Cardiac septum (tissue), 1 donor: ENCODE measurements at regions not wholly inside any gene's neighbourhood (a gene's known extent, or its start where the extent isn't known, plus 50 kb on each side); places are given as distances from the start of the nearest gene placed in this dataset.

Experiments
- DNase-seq: peaks from one replicate; pipeline ENCODE4 v3.0.0-alpha.2; 2020; ENCODE audit warnings: low spot score
- intact Hi-C: fragments of 100-400 bp; cut with DNase I; formaldehyde crosslinking; loops from one replicate; pipeline ENCODE4 v1.14.0; 2022
- donor health status: DM: no; HTN: no; CAD: no.

DNA sequence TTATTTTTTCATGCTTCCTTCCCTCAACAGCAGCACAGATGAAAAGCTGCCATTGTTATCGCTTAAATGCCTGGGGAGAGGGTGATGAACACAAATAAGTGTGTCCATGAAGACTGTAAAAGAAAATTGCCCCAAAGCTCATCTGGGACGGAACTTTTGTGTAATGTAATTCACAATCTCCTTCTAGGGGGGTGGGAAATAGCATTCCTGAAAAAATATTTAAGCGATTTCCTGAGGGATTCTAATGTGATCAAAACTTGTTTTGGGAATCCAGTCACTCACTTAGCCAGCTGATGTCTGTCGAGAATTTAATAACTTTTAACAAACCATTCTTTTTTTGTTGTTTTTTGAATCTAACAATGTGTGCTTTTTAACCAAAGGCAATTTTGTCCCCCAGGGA is 427.9 kb downstream of the PLCL1 start:
- intact Hi-C loops = no loop called here
- DNase-seq = no peak

DNA sequence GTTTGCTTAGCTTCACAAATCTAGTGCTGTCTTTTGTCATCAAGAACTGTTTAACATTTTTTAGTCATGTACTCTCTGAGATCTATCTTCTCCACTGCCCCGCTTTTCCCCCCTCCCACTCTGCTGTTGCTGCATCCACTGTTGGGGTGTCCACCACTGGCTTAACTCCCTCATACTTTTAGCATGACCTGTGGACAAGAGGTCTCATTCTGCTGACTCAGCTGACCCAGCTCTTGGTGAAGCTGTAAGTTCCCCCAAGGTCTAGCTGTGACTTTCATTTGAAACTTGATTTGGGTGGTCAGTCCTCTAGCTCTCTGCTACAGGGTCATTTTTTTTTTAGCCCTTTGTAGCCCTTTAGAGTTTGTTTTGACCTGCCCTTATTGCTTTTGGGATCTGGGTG is 427.2 kb downstream of the PLCL1 start:
- intact Hi-C loops = no loop called here
- DNase-seq = no peak

DNA sequence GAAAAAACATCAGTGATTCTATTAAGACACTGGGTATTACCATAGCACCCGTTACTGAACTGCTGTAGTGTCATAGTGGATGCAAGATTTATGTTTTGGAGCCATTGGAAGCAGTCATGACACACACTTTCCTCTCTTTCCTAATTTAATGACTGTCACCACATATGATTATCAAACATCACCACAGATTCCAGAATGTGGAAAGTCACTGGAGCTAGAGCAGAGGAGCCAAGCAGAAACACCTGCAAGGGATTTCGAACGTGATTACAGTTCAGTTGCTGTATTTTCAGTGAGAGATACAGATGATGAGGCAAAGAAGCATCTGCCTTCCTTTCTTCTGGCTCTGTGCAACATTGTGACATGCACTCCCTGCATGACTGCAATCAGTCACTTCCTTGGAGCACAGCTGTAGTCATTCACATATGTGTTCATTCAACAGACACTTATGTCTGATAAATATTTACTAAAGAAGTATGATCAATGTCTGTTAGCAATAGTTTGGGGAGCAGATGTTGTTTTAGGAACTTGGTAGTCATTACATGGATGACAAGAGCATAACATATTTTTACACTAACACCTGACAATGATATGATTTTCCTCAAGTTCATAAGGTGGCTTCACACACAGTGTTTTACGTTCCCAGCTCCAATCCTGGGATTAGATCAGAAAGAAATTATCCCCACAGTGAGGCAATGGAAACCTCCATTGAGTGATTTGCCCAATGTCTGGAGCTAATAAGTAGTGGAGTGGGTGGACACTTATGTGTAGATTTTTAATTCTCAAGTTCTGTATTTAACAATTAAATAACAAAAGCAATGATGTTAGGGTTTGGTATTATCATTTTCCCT is 416.6 kb downstream of the PLCL1 start:
- no peak for DNase-seq
- intact Hi-C loops = no loop called here

GRCh38 chr2:198219292-198219691 is 414.9 kb downstream of the PLCL1 start:
- intact Hi-C loops = no loop called here
- DNase-seq = no peak

- DNase-seq = no peak
- intact Hi-C loops = no loop called here
These were observed 409.8 kb downstream of the PLCL1 start for GRCh38 chr2:198214114-198214596.

DNA sequence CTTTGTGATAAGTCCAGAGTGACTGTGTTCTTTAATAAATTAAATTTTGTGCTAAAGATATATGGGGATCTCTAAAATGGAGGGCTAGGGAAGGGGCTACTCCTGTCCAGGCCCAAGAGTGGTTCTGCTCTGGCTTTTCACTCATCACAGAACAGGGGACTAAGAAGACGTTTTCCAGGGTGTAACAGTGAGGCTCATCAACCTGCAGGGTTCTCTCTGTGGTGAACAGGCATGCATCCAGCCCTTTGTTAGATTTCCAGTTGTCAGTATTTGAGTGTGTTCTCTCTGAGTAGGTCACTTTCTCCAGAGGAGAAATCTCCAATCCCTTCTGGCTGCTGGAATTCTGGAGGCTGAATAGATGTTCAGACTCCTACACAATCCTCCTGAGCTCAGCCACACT is 408.9 kb downstream of the PLCL1 start:
- no peak for DNase-seq
- intact Hi-C loops = no loop called here

GRCh38 chr2:198211706-198212105 is 407.3 kb downstream of the PLCL1 start:
- intact Hi-C loops = no loop called here
- no peak for DNase-seq

GRCh38 chr2:198203336-198204069 is 399.1 kb downstream of the PLCL1 start:
- DNase-seq = no peak

More at GRCh38 chr2:198203336-198204069, 399.1 kb downstream of the PLCL1 start:
- intact Hi-C loops = no loop called here
